ENCODE measurements at regions not wholly inside any gene's neighbourhood (a gene's known extent, or its start where the extent isn't known, plus 50 kb on each side); places are given as distances from the start of the nearest gene placed in this dataset.
A peak's percentile ranks its signal among the peaks of the same experiment; 100 is the strongest.

GRCh38 chr2:239590995-239591915 is 190.4 kb upstream of the HDAC4 start:
- Mint-ChIP-seq H3K27ac (peak overlapping the region in 1 of 7 donors; percentile 63), H3K4me1 (peaks cover 31% of the 10 kb centered on the region), H3K27me3 (ENCODE audit: low read depth in 3 of 3) (peaks cover 1 to 4% (median 3%) of the 10 kb centered on the region in 3 donors), H3K9me3 (peaks cover 7 to 18% (median 11%) of the 10 kb centered on the region in 7 donors), H3K36me3 (peaks cover 0 to 2% of the 10 kb centered on the region in 2 donors), H3K4me3 (no peak overlapping the region)
- Histone ChIP-seq H3K4me1 (ENCODE audit: control insufficient read depth in 1 of 2, insufficient read depth in 2 of 2, low read length in 2 of 2) (peaks cover 30 to 36% of the 10 kb centered on the region in 2 donors), H3K4me2 (replicated peaks; ENCODE audit: extremely low read depth, low read length, poor library complexity, severe bottlenecking) (no peak overlapping the region), H3K79me2 (ENCODE audit: insufficient read depth, low read length) (no peaks in the 10 kb centered on the region), H3K9ac (ENCODE audit: insufficient read depth, low read length, poor library complexity, severe bottlenecking) (no peak overlapping the region), H3K4me3 (replicated peaks in 1 of 3; ENCODE audit: low read depth in 2 of 3, low read length in 3 of 3) (no peak overlapping the region), H3K9me3 (replicated peaks in 1 of 2; ENCODE audit: control insufficient read depth in 1 of 2, insufficient read depth in 1 of 2, low read length in 2 of 2) (peaks cover 0 to 16% of the 10 kb centered on the region in 2 donors), H3K27ac (ENCODE audit: low read depth in 1 of 2, low read length in 2 of 2) (no peak overlapping the region), H3K36me3 (replicated peaks in 1 of 2; ENCODE audit: control insufficient read depth in 1 of 2, insufficient read depth in 2 of 2, low read length in 2 of 2) (no peaks in the 10 kb centered on the region), H4K20me1 (ENCODE audit: insufficient read depth, low read length) (no peaks in the 10 kb centered on the region), H3K27me3 (ENCODE audit: control insufficient read depth in 2 of 2, insufficient read depth in 2 of 2, low read length in 2 of 2) (no peaks in the 10 kb centered on the region), H2AFZ (ENCODE audit: insufficient read depth, low read depth, low read length, poor library complexity, severe bottlenecking) (no peak overlapping the region)
- DNase-seq, result no peak
- intact Hi-C loops (cut with micrococcal nuclease), result no loop called here
- TF ChIP-seq, protein P1, sequence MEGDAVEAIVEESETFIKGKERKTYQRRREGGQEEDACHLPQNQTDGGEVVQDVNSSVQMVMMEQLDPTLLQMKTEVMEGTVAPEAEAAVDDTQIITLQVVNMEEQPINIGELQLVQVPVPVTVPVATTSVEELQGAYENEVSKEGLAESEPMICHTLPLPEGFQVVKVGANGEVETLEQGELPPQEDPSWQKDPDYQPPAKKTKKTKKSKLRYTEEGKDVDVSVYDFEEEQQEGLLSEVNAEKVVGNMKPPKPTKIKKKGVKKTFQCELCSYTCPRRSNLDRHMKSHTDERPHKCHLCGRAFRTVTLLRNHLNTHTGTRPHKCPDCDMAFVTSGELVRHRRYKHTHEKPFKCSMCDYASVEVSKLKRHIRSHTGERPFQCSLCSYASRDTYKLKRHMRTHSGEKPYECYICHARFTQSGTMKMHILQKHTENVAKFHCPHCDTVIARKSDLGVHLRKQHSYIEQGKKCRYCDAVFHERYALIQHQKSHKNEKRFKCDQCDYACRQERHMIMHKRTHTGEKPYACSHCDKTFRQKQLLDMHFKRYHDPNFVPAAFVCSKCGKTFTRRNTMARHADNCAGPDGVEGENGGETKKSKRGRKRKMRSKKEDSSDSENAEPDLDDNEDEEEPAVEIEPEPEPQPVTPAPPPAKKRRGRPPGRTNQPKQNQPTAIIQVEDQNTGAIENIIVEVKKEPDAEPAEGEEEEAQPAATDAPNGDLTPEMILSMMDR (IDR thresholded peaks at IDR 0.05), result no peak
- WGBS (ENCODE audit: insufficient coverage), result 99% methylated on average over 17 of the region's 21 CpGs

GRCh38 chr2:239590276-239590675 is 189.5 kb upstream of the HDAC4 start:
- Mint-ChIP-seq H3K4me1 (peaks cover 31% of the 10 kb centered on the region), H3K27me3 (ENCODE audit: low read depth in 3 of 3) (peaks cover 3 to 6% (median 5%) of the 10 kb centered on the region in 3 donors), H3K36me3 (peaks cover 0 to 2% of the 10 kb centered on the region in 2 donors), H3K4me3 (no peak overlapping the region), H3K9me3 (peaks cover 7 to 18% (median 11%) of the 10 kb centered on the region in 7 donors), H3K27ac (no peak overlapping the region)
- Histone ChIP-seq H3K36me3 (replicated peaks in 1 of 2; ENCODE audit: control insufficient read depth in 1 of 2, insufficient read depth in 2 of 2, low read length in 2 of 2) (no peaks in the 10 kb centered on the region), H3K4me1 (ENCODE audit: control insufficient read depth in 1 of 2, insufficient read depth in 2 of 2, low read length in 2 of 2) (peaks cover 30 to 36% of the 10 kb centered on the region in 2 donors), H2AFZ (ENCODE audit: insufficient read depth, low read depth, low read length, poor library complexity, severe bottlenecking) (no peak overlapping the region), H3K4me3 (replicated peaks in 1 of 3; ENCODE audit: low read depth in 2 of 3, low read length in 3 of 3) (no peak overlapping the region), H3K4me2 (replicated peaks; ENCODE audit: extremely low read depth, low read length, poor library complexity, severe bottlenecking) (no peak overlapping the region), H3K9ac (ENCODE audit: insufficient read depth, low read length, poor library complexity, severe bottlenecking) (no peak overlapping the region), H3K27me3 (ENCODE audit: control insufficient read depth in 2 of 2, insufficient read depth in 2 of 2, low read length in 2 of 2) (no peaks in the 10 kb centered on the region), H3K9me3 (replicated peaks in 1 of 2; ENCODE audit: control insufficient read depth in 1 of 2, insufficient read depth in 1 of 2, low read length in 2 of 2) (peaks cover 0 to 16% of the 10 kb centered on the region in 2 donors), H4K20me1 (ENCODE audit: insufficient read depth, low read length) (no peaks in the 10 kb centered on the region), H3K27ac (ENCODE audit: low read depth in 1 of 2, low read length in 2 of 2) (no peak overlapping the region), H3K79me2 (ENCODE audit: insufficient read depth, low read length) (no peaks in the 10 kb centered on the region)
- TF ChIP-seq, protein P1 (IDR thresholded peaks at IDR 0.05), result no peak
- WGBS (ENCODE audit: insufficient coverage), result 96% methylated on average over 5 of the region's 5 CpGs
- no peak for DNase-seq
- intact Hi-C loops (cut with micrococcal nuclease), result no loop called here
